ENCODE measurements at regions not wholly inside any gene's neighbourhood (a gene's known extent, or its start where the extent isn't known, plus 50 kb on each side); places are given as distances from the start of the nearest gene placed in this dataset.
"Not testable (repeated sequence)": the region's sequence is repeated elsewhere in the genome, so short reads cannot be mapped to it uniquely, and the experiment has no call there.

GRCh38 chr3:72652395-72652794 lies 195.8 kb downstream of the SHQ1 start:
- Histone ChIP-seq H3K79me2 (ENCODE audit: insufficient read depth, low read depth) (no peaks in the 10 kb centered on the region), H3K27me3 (ENCODE audit: insufficient read depth, low read depth) (no peaks in the 10 kb centered on the region), H3K9ac (no peak overlapping the region), H4K20me1 (ENCODE audit: insufficient read depth) (no peaks in the 10 kb centered on the region), H3K27ac (no peak overlapping the region), H3K4me2 (no peak overlapping the region), H2AFZ (ENCODE audit: low read depth) (no peak overlapping the region), H3K36me3 (ENCODE audit: insufficient read depth) (no peaks in the 10 kb centered on the region), H3K4me3 (IDR thresholded peaks at IDR 0.05; ENCODE audit: insufficient read depth, low read depth, low read length) (no peak overlapping the region), H3K4me1 (ENCODE audit: low read depth, poor library complexity, severe bottlenecking) (peaks cover 5% of the 10 kb centered on the region)
- TF ChIP-seq CTCF (conservative IDR thresholded peaks at IDR 0.05; ENCODE audit: low read depth, low read length), result no peak

- no peak overlapping the region for H3K9ac ChIP-seq
- H3K4me1 ChIP-seq (ENCODE audit: low read depth, poor library complexity, severe bottlenecking), result no peaks in the 10 kb centered on the region
- H4K20me1 ChIP-seq (ENCODE audit: insufficient read depth), result no peaks in the 10 kb centered on the region
- no peaks in the 10 kb centered on the region for H3K36me3 ChIP-seq (ENCODE audit: insufficient read depth)
- no peaks in the 10 kb centered on the region for H3K27me3 ChIP-seq (ENCODE audit: insufficient read depth, low read depth)
- H3K79me2 ChIP-seq (ENCODE audit: insufficient read depth, low read depth), result no peaks in the 10 kb centered on the region
- H3K4me2 ChIP-seq, result no peak overlapping the region
- no peak for TF ChIP-seq CTCF (conservative IDR thresholded peaks at IDR 0.05; ENCODE audit: low read depth, low read length)
- H3K4me3 ChIP-seq (IDR thresholded peaks at IDR 0.05; ENCODE audit: insufficient read depth, low read depth, low read length), result no peak overlapping the region
- no peak overlapping the region for H2AFZ ChIP-seq (ENCODE audit: low read depth)
- no peak overlapping the region for H3K27ac ChIP-seq
Observed at GRCh38 chr3:72651498-72651897, 196.7 kb downstream of the SHQ1 start.

- Histone ChIP-seq H3K4me3 (IDR thresholded peaks at IDR 0.05; ENCODE audit: insufficient read depth, low read depth, low read length) (no peak overlapping the region), H2AFZ (ENCODE audit: low read depth) (no peak overlapping the region), H3K9ac (no peak overlapping the region), H3K27ac (no peak overlapping the region), H4K20me1 (ENCODE audit: insufficient read depth) (no peaks in the 10 kb centered on the region), H3K79me2 (ENCODE audit: insufficient read depth, low read depth) (no peaks in the 10 kb centered on the region), H3K36me3 (ENCODE audit: insufficient read depth) (no peaks in the 10 kb centered on the region), H3K4me2 (no peak overlapping the region), H3K27me3 (ENCODE audit: insufficient read depth, low read depth) (no peaks in the 10 kb centered on the region), H3K4me1 (ENCODE audit: low read depth, poor library complexity, severe bottlenecking) (no peaks in the 10 kb centered on the region)
- TF ChIP-seq CTCF (conservative IDR thresholded peaks at IDR 0.05; ENCODE audit: low read depth, low read length), result no peak
Observed at GRCh38 chr3:72646263-72646662, 202.0 kb downstream of the SHQ1 start.

GRCh38 chr3:72643635-72644034 lies 204.6 kb downstream of the SHQ1 start:
- not testable (repeated sequence) for H3K4me3 ChIP-seq (IDR thresholded peaks at IDR 0.05; ENCODE audit: insufficient read depth, low read depth, low read length); H3K4me2 ChIP-seq; H3K36me3 ChIP-seq (ENCODE audit: insufficient read depth); H4K20me1 ChIP-seq (ENCODE audit: insufficient read depth); H3K4me1 ChIP-seq (ENCODE audit: low read depth, poor library complexity, severe bottlenecking); H3K27ac ChIP-seq; H3K9ac ChIP-seq; H2AFZ ChIP-seq (ENCODE audit: low read depth); H3K79me2 ChIP-seq (ENCODE audit: insufficient read depth, low read depth); H3K27me3 ChIP-seq (ENCODE audit: insufficient read depth, low read depth)

- no peaks in the 10 kb centered on the region for H3K36me3 ChIP-seq (ENCODE audit: insufficient read depth)
- H3K27ac ChIP-seq, result no peak overlapping the region
- H3K4me2 ChIP-seq, result no peak overlapping the region
- no peak overlapping the region for H3K4me3 ChIP-seq (IDR thresholded peaks at IDR 0.05; ENCODE audit: insufficient read depth, low read depth, low read length)
- H3K4me1 ChIP-seq (ENCODE audit: low read depth, poor library complexity, severe bottlenecking), result no peaks in the 10 kb centered on the region
- H3K79me2 ChIP-seq (ENCODE audit: insufficient read depth, low read depth), result no peaks in the 10 kb centered on the region
- H3K27me3 ChIP-seq (ENCODE audit: insufficient read depth, low read depth), result no peaks in the 10 kb centered on the region
- no peaks in the 10 kb centered on the region for H4K20me1 ChIP-seq (ENCODE audit: insufficient read depth)
- H2AFZ ChIP-seq (ENCODE audit: low read depth), result no peak overlapping the region
- TF ChIP-seq CTCF (conservative IDR thresholded peaks at IDR 0.05; ENCODE audit: low read depth, low read length), result no peak
- H3K9ac ChIP-seq, result no peak overlapping the region
Observed at GRCh38 chr3:72641684-72642083, 206.6 kb downstream of the SHQ1 start.
